Right ventricle myocardium inferior (tissue), 1 donor: ENCODE measurements at regions not wholly inside any gene's neighbourhood (a gene's known extent, or its start where the extent isn't known, plus 50 kb on each side); places are given as distances from the start of the nearest gene placed in this dataset.
"Not testable (repeated sequence)": the region's sequence is repeated elsewhere in the genome, so short reads cannot be mapped to it uniquely, and the experiment has no call there.

Source experiments
- ATAC-seq: fragments of 200-7000 bp; cut with Tn5 transposase; one replicate; pipeline ENCODE4 v1.9.1; 2020; ENCODE audit warnings: mild to moderate bottlenecking, moderate library complexity
- DNase-seq: peaks from one replicate; pipeline ENCODE4 v3.0.0; 2021; ENCODE audit errors: missing footprints
- intact Hi-C: fragments of 100-400 bp; cut with DNase I; formaldehyde crosslinking; loops from one replicate; pipeline ENCODE4 v1.11.0; 2022
- donor health status: DM: no; HTN: yes; CAD: no; lungs with severe emphysema.

DNA sequence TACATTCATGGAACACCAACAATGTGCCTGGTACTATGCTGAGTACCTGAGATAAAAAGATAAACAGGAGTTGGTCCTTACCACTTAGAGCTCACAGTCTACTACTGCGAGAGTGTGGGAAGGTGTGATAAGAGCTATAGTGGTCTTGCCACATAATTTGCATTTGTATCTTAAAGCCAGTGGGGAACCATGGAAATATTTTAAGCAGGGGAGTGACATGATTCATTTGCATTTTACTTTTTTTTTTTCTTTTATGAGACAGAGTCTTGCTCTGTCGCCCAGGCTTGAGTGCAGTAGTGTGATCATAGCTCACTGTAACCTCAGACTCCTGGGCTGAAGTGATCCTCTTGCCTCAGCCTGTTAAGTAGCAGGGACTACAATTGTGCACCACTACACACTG lies 53.6 kb downstream of the SRGAP2 start:
- DNase-seq, ATAC-seq, intact Hi-C loops: not testable (repeated sequence)

DNA sequence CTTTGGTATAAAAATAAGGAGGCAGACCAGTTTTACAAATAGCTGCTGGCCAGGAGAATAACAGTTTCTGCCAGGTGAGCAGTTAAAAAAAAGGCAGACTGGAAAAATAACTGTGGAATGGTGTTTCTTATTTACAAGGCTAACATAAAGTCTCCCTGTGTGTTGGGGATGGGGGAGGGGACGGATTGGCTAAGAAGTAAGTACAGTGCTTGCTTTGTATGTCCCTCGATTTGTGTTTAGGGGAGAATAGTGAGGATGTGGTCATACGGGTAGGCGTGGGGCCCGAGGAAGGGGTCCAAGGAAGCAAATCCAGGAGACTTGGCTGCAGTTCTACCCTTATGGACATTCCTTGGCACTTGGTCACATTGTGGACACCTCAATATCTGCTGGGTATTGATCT lies 58.1 kb downstream of the SRGAP2 start:
- intact Hi-C loops, ATAC-seq, DNase-seq: not testable (repeated sequence)

DNA sequence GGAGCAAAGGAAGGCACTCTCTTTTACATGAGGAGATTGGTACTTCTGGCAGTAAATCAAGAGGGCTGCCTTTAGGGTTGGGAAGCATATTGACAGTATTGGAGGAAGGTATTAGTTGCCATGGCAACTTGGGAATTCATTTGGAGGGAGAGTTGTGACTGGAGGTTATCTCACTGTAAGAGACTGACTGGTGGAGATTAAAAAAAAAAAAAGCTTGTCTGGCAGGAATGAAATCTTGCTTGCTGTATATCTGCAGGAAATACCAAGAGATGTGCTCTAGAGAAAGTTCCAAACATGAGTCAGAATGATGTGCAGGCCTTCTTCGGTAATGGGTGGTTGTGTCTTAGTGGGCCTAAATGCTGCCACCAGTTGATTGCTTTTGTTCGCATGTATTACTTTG lies 59.1 kb downstream of the SRGAP2 start:
- ATAC-seq, intact Hi-C loops, DNase-seq: not testable (repeated sequence)

DNA sequence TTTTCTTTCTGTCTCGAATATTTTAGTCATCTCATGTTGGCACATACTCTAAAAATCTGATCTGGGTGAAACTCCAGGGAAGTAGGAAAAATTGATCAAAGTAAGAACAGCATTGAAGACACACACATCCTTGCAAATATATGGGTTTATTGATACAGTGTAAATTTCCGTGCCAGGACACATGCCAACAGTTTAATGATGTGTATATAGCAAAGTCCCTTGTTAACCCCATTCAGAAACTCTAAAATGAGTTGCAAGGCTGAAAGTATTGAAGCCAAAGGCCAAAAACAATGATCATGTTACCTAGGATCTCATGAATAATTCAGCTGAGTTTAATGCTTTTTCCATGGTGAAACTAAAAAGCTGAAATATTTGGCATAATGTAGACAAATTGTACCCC lies 61.6 kb downstream of the SRGAP2 start:
- intact Hi-C loops, DNase-seq, ATAC-seq: not testable (repeated sequence)

DNA sequence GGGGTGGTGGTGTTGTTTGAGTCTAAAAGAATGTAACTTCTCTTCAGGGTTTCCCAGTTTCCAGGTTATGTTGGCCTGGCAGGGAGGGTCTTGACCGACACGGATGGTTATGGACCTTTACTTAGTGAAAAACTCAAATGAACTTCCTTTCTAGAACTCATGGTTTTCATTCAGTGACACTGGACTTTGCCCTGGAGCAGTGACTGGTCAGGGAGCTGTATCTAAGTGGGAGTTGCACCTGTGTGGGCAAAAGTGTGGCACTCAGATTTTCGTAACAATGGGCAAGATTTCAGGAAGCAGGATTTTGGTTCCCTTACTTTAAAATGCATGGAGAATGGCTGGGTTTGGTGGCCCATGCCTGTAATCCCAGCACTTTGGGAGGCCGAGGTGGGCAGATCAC lies 67.8 kb downstream of the SRGAP2 start:
- DNase-seq, intact Hi-C loops, ATAC-seq: not testable (repeated sequence)

DNA sequence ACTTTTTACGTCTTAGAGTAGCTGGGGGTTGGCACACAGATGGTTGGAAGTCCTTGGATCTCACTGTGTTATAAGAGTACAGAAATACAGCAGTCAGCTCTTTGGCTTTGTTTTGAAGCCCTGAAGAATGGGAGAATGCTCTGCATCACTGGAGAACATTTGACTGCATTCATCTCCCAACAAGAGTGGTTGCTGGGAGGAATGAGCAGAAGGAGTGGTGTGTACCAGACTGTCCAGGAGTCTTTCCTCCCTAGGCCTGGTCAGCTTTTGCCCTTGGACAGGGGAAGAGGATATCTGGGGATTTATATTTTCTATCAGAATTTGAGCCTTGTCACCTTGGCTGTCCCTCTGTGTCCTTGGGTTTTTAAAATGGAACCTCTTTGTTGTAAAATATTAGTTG lies 69.8 kb downstream of the SRGAP2 start:
- DNase-seq, ATAC-seq, intact Hi-C loops: not testable (repeated sequence)

DNA sequence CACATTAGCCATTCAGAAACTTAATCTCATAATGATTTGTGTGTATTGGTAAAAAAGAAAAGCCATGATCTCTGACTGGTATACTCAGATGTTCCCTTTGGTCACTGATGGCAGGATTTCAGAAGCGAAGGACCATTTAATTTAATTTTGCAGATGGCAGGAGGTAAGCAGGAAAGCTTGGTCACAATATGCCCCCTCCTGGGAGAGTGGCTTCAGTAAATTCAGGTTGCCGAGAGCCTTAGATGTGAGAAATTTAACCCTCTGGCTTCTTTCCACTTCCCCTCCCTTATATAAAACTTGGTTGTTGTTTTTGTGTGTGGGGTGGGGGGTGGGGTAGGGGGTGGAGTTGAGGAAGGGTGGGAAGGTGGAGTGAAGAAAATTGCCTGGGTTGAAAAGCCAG lies 72.8 kb downstream of the SRGAP2 start:
- DNase-seq, intact Hi-C loops, ATAC-seq: not testable (repeated sequence)

DNA sequence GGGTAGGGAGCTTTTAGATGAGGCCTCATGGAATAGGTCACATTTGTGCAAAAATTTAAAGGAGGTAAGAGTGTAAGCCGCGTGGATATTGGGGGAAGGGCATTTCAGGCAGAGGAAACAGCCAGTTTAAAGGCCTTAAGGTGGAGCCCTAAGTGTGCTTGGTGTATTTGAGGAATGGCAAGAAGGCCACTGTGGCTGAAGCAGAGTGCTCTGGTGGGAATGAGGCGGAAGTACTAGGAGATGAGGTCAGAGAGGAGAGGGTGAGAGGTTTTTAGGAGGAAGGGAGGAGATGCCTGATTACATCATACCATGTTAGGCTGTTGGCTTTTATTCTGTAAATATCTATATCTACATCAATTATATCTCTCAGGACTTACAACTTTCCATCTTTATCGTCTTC lies 75.3 kb downstream of the SRGAP2 start:
- DNase-seq, intact Hi-C loops, ATAC-seq: not testable (repeated sequence)

DNA sequence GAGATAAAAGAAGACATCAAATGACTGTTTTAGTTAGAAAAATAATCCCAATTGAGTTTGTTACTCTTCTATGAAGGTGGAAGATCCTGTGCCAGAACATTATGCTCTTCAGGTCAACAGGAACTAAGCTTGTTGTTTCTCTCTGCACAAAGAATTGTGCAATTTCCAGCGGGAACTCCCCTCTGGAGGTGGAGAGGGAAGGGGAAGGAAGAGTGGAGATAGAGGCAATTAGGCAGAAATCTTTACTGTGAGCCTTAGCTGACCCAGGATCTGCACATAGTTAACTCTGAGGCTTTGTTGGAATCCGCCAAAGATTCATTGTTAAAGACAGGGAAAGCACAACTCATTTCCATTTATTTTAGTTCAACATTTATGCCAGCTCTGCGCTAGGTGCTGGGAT lies 77.3 kb downstream of the SRGAP2 start:
- peak; percentile 57 for ATAC-seq
- intact Hi-C loops, DNase-seq: not testable (repeated sequence)

DNA sequence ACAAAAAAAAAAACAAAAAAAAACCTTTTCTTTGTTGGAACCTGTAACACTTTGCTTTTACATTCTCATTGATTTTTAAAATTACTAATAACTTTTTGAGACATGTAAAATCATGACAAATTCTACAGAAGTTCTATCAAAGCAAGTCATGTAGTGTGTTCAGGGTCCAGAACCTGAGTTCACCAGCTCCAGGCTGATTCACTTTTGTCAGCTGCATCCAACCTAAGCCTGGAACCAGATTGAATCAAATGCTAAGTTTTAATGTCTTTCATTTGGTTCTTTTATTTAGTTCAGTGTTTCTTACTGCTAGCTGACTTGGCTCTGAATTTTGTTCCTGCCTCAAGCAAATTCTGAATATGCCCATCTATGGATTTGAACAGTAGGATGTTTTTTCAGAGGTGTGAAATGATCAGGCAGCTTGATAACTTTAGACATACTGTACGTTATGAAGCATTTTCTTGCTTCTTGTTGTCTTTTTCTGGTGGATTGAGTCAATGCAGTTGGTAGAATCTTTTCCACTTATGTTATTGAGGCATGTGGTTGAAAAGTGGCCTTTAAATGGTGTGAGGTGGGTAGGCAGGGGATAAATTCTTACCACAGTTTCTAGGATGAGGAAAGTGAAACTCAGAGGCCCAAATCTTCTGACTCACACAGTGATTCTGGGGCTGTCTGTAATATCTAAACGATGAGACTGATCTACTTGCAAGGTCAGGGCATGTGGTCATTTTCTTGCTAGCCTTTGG lies 78.7 kb downstream of the SRGAP2 start:
- intact Hi-C loops, ATAC-seq, DNase-seq: not testable (repeated sequence)

DNA sequence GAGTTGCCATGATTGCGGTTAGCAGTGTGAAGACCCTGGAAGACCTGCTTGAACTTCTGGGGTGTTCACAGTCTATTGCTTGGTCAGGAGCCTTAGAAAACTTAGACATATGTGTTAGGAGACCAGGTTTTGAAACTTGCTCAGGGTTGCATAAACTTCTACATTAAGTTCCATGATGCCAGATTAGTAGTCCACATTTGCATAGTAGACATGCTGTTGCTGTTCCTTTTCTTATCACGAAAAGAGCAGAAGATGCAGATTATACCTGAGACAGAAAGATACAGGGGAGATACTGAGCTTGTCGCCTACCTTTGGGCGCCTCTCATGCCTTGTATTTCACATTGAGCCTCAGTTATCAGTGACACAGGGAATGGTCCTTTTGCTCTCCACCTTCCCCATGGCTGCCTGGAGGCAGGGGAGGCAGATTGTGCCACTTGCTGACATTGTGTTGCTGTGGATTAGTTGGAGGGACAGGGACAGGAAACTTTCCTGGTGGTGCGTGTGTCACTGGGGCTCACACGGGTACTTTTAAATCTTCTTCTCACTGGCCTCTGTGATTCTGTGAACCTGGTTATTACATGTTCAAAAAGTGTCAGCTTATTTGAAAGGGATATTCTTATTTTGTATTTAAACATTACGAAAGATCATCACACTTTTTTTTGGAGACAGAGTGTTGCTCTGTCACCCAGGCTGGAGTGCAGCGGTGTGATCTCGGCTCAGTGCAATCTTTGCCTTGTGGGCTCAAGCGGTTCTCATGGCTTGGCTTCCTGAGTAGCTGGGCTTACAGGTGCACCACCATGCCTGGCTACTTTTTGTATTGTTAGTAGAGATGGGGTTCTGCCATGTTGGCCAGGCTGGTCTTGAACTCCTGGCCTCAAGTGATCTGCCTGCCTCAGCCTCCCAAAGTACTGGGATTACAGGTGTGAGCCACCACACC lies 82.0 kb downstream of the SRGAP2 start:
- not testable (repeated sequence) for DNase-seq

DNA sequence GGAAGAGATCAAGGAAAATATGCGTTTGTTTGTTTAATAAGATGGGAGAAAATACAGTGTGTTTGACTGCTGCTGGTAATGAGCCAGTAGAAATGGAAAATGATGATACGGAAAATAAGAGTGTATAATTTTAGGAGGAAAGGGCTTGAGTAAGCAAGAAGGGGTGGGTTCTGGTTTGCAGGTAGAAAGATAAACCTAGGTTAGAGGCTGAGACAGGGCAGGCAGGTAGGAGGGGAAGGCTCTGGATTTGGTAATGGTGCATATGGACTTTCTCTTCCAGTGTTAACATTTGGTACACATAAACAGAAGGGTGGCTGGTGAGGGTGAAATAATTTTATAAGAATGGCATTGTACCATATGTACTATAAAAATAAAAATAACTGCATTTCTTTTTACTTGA lies 84.4 kb downstream of the SRGAP2 start:
- DNase-seq, intact Hi-C loops, ATAC-seq: not testable (repeated sequence)

More for the DNA sequence above, 82.0 kb downstream of the SRGAP2 start:
- intact Hi-C loops, ATAC-seq: not testable (repeated sequence)

DNA sequence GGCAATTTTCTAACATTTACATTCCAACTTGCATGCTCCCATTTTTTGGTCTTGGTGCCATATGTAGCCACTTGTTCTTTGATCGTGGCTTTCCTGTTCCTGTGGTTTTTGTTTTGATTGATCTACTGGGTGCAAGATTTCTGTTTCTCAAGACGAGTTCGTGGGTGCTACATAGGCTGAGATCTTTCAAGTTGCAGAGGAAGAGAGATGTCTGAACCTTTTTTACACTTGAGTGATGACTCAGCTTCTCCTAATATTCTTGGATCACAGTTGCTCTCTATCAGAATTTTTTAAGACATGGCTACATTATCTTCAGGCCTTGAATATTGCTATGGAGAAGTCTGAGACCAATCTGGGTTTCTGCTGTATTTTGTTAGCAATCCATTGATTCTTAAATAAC lies 85.1 kb downstream of the SRGAP2 start:
- intact Hi-C loops, DNase-seq, ATAC-seq: not testable (repeated sequence)

DNA sequence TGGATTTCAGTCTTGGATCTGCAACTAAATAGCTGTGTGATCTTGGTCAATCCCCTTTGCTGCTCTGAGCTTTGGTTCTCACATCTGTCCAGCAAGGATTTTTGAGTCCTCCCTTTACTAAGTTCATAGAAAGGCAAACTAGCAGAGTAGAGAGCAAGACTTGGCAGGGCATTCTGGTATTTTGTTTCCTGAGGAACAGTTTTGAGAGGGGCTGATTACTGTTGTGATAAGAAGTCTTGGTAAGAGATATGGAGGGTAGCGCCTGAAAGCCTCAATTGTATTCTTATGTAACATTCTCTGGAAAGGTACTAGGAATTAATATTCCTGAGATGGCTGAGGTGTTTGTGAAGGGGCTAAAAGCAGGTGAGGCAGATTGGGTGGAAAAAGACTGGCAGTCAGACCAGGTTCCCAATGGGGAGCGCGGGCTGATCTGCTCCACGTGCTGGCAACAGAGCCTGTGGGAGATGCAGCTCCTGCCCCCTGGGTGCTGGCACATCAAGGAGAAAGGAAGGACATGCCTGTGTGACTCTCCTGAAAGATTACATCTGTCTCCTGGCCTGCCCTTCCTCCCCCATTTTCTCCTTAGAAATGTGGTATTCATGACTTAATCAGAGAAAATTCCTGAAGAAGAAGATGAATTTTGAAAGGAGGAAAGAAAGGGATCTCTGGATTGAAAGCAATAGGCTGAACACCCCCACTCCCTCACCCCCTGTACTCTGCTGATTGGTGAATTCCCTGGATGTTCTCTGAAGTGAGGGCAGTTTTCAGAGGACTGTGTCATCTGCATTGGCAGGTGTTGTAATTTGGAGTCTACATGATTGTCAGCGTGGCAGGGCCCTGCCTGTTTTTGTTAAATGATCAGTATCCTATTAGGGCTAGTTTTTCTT lies 94.0 kb downstream of the SRGAP2 start:
- ATAC-seq, intact Hi-C loops, DNase-seq: not testable (repeated sequence)

DNA sequence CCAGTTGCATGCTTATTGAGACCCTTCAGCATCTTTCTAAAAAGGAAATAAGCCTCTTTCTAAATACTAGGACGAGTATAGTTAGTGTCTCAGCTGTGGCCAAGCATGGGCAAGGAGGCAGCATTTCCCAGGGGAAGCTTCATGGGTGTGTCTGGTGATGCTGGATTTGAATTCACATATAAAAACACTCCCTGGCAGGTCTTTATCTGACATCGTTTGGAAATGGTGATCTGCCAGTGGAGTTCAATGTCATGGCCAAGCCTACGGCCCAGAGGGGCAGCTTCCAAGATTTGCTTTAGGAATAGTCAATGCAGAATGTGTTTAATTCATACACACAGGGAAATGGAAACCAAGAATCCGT lies 94.7 kb downstream of the SRGAP2 start:
- DNase-seq, intact Hi-C loops, ATAC-seq: not testable (repeated sequence)

DNA sequence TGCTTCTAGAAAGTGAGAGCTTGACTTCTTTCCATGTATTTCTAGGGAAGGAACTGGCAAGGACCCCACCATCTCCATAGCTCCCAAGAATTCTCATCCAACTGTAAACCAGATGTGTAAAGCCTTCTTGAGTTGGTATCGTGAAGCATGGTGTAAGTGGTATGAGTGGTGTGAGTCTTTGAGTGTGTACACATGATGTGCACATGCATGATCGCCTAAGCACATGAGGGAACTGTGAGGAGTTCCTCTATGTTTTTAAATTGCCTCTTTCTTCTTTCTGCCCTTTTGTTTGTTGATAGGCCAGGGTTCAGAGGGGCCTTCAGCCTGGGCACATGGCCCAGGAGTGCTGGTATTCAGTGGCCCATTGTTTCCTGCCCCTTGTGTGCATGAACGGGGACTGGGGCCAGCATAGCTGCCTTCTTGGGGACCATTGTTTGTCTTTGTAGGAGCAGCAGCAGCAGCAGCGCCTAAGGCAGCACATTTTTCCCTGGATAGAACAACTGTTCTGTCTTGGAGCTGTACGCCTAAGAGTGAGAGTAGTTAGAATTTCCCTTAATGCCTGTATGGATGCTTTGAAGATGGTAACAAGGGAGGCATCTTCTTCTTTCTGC lies 95.9 kb downstream of the SRGAP2 start:
- ATAC-seq, intact Hi-C loops, DNase-seq: not testable (repeated sequence)

DNA sequence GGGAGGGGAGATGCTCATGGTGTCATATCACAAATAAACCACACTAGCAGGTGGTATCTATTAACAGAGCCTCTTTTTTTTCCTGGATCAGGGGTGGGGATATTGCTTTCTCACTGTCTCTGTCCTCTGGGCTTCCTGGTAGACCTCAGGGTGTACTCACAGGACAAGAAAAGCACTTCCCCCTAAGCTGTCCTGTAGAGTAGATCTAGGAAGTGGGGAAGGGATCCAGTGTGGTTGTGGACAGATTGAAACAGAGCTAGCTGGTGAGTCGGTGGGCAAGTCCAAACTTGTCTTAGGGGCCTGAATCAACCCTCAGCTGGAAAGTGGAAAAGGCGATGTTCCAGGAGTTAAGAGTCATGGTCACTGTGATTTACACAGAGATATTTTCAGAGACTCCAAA lies 96.6 kb downstream of the SRGAP2 start:
- ATAC-seq, DNase-seq, intact Hi-C loops: not testable (repeated sequence)

DNA sequence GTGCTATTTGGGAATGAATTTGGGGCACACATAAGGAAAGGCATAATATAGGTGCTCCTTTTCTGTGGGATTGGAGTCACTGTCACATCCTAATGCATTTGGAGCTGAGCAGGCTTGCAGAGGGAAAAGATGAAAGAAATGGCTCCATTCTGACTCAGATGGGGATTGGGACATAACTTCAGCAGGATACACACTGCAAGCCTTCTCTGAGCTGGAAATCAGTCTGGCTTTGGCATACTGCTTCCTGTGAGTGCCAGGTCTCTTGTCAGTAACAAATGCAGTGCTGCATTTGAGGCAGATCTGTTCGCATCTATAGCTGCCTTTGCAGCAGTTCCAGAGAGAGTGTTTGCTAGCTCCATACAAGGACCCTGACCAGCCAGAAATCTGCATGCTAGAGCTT lies 98.7 kb downstream of the SRGAP2 start:
- ATAC-seq, DNase-seq, intact Hi-C loops: not testable (repeated sequence)
